HG03378 (cell line): ENCODE measurements at regions not wholly inside any gene's neighbourhood (a gene's known extent, or its start where the extent isn't known, plus 50 kb on each side); places are given as distances from the start of the nearest gene placed in this dataset.
"Not testable (repeated sequence)": the region's sequence is repeated elsewhere in the genome, so short reads cannot be mapped to it uniquely, and the experiment has no call there.

ENCODE experiments used
- ATAC-seq: cut with Tn5 transposase; IDR thresholded peaks from one replicate; pipeline ENCODE4 v1.9.1; 2021; ENCODE audit warnings: mild to moderate bottlenecking, moderate library complexity; ENCODE audit not compliant: unreplicated experiment

DNA sequence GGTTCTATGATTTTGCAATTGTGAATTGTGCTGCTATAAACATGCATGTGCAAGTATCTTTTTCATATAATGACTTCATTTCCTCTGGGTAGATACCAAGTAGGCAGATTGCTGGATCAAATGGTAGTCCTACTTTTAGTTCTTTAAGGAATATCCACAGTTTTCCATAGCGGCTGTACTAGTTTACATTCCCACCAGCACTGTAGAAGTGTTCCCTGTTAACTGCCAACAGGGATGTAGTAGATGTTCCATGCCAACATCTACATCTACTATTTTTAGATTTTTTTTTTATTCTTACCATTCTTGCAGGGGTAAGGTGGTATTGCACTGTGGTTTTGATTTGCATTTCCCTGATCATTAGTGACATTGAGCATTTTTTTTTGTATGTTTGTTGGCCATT, 100.5 kb upstream of the SGCD start:
- ATAC-seq = not testable (repeated sequence)

DNA sequence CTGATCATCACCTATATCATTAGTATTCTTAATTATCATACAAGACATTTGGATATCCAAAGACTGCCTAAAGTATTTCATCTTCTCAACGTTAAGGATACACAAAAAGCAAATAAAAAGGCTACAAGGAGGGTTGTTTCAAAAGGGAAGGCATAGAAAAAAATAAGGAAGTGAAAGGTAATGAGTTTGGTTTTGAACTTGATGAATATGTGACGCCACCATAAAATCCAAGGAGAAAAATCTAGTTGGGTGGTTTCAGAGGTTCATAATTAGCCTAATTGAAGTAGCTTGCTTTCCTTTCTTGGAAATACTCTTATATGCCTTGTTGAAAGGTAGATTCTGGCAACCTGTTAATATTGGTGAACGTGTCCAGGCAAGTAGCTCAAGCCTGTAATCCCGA, 96.1 kb upstream of the SGCD start:
- ATAC-seq = no peak

DNA sequence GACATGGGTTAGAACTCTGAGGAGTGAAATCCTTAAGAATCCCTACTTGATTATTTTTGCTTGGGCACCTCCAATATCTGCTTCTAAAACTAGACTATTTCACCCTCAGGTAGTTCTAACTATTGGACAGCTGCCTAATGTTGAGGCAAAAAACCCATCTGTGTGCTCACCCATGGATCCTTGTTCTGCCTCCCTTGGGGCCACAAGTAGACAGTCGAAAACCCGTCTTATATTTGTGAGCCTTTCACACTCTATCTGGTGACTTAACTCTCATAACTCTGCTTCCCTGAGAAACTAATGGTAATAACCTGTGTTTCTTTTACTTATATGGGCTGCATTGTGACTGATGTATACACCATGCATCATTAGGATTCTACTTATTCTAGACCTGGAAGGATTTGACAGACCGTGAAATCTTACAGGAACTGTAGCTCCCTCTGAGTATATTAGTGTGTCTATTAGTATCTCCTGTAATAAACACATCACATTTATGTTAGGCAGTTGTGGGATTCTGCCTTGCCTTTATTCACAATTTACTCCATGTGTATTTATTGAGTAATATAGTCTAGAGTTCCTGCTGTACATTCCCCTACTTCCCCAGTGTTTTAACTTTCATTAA, 94.6 kb upstream of the SGCD start:
- no peak for ATAC-seq

DNA sequence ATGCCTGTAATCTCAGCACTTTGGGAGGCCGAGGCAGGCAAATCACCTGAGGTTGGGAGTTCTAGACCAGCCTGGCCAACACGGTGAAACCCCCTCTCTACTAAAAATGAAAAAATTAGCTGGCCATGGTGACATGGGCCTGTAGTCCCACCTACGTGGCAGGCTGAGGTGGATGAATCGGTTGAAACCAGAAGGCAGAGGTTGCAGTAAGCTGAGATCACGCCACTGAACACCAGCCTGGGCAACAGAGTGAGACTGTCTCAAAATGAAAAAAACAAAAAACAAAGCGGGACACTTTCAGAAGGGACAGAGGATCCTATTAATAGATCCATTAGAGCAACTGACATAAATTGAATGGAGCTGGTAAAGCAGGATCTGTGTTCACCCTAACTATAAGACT, 89.6 kb upstream of the SGCD start:
- no peak for ATAC-seq

DNA sequence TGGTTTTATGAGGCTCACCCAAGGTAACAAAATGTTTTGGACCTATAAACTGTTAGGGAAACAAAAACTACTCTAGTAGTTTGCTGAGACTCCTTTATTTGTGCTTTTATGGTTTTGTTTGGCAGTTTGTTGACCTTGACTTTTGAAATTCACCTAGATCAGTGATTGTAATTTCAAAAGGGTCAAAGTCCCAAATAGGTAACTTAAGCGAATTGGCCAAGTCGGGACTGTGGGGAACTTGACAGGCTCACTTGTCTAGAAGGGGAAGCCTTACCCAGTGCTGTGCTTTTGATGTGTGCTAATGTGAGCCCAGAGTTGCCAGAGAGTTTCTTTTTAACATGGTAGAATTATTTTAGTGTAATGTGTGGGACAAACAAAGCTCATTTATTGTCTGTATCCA, 87.2 kb upstream of the SGCD start:
- ATAC-seq = no peak

DNA sequence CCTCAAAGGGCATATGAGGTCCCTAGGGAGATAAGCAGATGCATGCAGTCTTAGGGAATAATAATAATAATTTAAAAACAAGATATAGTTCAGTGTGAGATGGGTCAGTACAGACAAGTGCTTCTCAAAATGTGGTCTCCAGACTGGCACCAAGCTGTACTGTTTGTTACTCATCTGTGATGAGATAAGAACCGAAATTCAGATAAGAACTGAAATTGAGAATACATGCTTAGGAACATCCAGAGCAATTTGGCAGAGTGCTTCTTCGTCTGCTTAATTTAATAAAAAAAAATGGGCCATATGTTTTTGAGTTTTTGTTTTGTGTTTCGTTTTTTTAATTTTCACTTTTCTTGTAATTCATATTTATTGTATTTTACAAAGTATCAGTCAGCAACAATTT, 86.5 kb upstream of the SGCD start:
- ATAC-seq = no peak

DNA sequence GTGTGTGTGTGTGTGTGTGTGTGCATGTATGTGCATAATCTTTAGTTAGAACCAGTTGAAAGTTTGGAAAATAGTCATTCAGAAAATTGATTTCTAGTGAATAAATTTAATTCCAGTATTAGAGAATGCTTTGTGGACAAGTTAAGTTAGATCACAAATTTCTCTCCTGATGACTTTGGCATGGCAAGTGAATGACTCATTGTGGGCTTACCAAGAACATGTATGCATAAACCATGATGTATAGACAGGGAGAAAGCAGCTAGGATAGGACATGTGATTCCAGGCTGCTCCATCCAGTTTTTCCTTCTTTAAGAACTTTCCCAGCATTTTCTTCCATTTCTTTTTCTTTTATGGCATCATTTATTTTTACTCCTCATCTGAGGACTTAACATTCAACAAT, 85.7 kb upstream of the SGCD start:
- ATAC-seq = no peak

DNA sequence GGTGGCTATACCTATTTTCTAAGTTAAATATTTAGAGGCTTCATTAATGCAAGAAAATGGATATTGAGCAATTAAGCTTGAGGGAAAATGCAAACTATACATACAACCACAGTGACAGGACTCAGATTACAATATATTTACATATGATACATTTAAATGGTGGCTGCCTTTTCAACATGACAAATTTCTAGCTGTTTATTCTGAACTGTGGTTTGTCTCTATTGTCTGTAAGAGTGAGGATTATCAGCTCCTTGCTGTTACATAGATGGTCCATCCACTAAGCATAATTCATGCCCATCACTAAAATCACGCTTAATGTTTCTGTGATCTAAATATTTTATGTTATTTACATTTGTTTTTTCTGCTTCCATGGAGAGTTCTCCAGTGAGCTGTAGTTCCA, 81.1 kb upstream of the SGCD start:
- ATAC-seq = no peak

DNA sequence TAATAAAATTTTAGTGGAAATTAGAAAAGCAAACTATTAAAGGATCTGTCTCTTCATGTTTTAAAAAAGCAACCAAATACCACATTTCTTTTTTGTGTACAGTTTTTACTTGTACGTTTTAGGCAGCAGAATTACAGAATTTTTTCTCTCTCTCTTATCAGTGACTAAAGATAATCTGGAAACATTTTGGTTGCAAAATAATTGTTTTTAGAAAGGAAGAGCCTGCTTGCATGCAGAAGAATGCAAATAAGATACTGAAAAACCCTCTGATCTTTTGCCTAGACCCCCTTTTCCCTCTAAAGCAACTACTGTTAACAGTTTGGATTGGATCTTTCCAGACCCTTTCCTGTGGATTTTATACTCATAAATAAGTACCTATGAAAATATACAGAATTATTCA, 75.9 kb upstream of the SGCD start:
- ATAC-seq = no peak

DNA sequence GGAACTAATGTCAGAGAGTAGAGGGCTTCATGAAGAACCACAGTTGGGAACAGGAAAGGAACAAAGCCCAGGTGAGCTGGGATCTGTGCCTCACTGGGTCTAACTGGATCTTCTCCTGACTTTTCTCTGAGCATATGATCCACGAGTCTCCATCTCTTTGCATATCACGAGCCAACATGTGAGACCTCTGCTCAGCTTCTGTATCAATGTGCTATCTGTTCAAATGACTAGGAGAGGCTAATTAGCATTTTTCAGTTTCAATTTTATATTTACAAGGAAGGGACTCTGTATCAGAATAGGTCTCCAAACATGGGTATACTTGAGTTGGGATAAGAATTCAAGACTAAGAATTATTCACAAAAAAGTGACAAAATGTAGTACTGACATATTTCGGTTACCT, 73.8 kb upstream of the SGCD start:
- no peak for ATAC-seq

DNA sequence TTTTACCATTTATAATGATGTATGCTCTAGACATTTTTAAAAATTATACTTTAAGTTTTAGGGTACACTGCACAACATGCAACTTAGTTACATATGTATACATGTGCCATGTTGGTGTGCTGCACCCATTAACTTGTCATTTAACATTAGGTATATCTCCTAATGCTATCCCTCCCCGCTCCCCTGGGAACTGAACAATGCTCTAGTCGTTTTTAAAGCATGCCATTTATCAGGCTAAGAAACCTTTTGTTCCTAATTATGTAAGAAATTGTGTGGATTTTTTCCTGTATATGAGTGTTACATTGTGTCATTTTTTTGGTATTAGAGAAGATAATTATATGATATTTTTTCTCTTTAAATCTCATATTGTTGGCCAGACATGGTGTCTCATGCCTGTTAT, 72.8 kb upstream of the SGCD start:
- no peak for ATAC-seq

DNA sequence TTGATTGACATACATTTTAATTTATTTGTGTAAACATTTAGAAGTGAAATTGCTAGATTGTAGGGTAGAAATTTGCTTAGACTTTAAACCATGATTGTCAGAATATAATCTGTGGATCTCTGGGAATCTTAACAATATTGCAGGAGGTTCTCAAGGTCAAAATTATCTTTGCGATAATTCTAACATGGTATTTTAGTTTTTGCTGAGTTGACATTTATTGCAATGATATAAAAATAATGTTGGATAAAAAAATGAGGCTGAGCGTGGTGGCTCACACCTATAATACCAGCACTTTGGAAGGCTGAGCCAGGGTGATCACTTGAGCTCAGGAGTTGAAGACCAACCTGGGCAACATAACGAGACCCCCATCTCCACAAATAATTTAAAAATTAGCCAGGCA, 70.3 kb upstream of the SGCD start:
- ATAC-seq = no peak

DNA sequence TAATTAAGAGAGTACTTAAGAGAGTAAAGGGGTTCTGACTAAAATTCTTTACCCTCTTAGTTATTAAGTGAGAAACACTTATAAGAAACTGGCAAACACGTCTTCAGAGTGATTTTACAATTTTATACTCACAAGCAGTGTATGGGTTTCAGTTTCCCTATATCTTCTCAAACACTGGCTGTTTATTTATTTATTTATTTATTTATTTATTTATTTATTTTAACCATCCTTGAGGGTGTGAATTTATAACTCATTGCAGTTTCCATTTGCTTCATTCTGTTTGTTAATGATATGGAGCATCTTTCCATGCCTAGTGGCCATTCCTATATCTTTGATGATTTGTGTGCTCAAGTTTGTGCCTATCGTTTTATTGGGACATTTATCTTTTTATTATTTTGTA, 68.0 kb upstream of the SGCD start:
- no peak for ATAC-seq

DNA sequence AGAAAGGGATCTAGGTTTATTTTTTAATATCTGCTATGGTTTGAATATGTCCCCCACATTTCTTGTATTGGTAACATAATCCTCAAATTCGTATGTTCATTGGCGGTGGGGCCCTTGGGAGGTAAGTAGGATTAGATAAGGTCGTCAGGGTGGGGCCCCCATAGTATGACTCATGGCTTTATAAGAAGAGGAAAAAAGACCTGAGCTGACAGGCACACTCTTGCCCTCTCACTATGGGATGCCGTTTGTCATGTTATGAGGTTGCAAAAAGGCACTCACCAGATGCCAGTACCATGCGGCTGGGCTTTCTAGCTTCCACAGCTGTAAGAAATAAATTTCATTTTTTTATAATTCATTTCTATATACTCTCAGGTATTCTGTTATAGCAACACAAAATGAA, 67.3 kb upstream of the SGCD start:
- no peak for ATAC-seq

DNA sequence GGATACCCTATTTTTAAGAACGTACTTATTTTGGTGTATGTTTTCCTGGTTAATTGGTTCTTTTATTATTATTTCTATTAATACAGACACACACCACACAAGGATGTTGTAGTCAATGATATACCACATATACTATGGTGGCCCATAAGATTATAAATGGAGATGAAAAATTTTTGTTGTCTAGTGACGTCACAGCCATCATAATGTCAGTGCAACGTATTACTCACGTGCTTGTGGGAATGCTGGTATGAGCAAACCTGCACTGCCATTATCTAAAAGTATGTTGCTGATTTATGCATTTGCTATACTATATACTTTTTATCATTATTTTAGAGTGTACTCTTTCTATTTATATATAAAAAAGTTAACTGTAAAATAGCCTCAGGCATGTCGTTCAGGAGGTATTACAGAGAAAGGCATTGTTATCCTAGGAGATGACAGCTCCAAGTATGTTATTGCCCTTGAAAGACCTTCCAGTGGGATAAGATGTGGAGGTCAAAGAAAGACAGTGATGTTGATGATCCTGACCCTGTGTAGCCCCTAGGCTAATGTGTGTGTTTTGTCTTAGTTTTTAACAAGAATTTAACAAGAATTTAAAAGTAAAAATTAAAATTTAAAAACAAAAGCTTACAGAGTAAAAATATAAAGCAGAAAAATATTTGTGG, 65.6 kb upstream of the SGCD start:
- no peak for ATAC-seq

DNA sequence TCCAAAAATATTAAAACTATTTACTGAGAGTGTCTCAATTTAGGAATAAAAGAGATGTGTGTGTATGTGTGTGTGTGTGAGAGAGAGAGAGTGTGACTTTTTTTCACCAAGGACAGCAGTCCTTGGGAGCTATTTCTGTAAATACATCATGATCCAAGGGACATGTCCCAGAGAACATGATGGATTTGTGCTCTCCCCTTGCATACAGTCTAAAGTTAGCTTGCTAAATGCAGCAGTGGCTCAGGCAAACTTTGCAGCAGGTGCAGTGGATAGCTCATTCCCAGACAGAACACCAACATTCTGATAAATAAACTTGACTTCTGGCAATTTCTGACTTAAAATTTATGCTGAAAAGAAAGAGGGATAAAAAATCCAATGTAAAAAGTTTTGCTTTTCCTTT, 55.4 kb upstream of the SGCD start:
- ATAC-seq = no peak

DNA sequence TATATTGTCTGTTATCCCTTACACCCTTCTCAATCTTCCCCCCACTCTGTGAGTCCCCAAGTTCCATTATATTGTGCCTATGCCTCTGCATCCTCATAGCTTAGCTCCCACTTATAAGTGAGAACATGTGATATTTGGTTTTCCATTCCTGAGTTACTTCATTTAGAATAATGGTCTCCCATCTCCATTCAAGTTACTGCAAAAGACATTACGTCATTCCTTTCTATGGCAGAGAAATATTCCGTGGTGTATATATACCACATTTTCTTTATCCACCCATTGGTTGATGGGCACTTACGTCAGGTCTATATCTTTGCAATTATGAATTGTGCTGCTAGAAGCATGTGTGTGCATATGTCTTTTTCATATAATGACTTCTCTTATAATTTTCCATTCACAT, 54.8 kb upstream of the SGCD start:
- ATAC-seq = no peak

DNA sequence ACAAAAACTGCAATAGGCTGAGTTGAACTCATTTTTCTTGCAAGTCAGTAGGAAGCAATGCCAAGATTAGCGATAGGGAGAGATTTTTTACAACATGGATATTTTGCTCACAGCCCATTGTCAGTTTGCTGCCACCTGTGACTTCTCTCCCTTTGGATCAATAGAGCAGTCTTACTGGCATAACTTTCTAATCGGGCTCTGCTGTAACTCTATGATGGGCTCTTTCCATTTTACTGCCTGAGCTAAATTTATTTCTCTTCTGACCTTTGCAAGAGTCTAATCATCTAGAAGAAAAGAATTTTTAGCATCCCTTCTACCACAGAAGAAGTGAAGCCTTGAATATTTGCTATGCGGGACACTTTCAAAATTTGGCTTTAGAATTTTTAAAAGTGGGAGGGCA, 53.6 kb upstream of the SGCD start:
- no peak for ATAC-seq

DNA sequence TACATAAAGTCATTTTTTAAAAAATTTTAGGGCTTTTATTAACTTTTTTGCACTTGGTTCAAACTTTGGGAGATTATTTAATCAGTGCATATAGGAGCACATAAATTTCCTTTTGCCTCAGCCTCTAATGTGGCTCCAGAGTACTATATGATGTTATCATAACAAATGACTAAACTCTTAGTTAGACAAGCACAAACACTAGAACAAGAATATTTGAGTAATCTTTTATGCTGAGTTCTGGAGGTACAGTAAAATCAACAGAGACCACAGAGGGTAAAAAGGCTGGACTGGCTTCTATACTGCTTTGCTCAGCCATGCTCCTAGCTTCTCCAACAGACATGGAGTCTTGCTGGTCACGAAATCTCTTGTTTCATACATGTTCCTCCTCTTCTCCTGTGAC, 52.5 kb upstream of the SGCD start:
- ATAC-seq = no peak
